ENCODE measurements at regions not wholly inside any gene's neighbourhood (a gene's known extent, or its start where the extent isn't known, plus 50 kb on each side); places are given as distances from the start of the nearest gene placed in this dataset.

DNA sequence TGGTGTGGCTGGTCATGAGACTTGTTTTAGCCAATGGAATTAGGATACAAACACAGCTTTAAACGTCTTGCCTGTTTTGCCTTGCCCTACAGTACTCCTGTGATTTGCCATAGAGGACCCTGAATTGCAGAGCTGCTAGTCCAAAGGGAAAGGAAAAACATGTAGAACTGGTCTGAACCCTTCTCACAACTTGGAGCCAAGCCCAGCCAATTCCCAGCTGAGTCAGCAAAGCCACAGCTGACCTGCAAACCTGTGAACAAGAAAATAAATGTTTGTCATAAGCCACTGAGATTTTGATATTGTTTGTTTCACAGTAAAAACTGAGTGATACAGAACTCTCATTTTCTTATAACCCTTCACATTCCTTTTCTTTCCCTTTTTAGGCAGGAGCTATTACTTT is 360.5 kb upstream of the API5 start:
- TF ChIP-seq, protein P1, sequence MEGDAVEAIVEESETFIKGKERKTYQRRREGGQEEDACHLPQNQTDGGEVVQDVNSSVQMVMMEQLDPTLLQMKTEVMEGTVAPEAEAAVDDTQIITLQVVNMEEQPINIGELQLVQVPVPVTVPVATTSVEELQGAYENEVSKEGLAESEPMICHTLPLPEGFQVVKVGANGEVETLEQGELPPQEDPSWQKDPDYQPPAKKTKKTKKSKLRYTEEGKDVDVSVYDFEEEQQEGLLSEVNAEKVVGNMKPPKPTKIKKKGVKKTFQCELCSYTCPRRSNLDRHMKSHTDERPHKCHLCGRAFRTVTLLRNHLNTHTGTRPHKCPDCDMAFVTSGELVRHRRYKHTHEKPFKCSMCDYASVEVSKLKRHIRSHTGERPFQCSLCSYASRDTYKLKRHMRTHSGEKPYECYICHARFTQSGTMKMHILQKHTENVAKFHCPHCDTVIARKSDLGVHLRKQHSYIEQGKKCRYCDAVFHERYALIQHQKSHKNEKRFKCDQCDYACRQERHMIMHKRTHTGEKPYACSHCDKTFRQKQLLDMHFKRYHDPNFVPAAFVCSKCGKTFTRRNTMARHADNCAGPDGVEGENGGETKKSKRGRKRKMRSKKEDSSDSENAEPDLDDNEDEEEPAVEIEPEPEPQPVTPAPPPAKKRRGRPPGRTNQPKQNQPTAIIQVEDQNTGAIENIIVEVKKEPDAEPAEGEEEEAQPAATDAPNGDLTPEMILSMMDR (IDR thresholded peaks at IDR 0.05; ENCODE audit: insufficient read depth, low read depth, low read length) = no peak
- no peak for TF ChIP-seq EZH2 (IDR thresholded peaks at IDR 0.05; ENCODE audit: insufficient read depth, low read length)
